HG03108 (cell line): ENCODE measurements at regions not wholly inside any gene's neighbourhood (a gene's known extent, or its start where the extent isn't known, plus 50 kb on each side); places are given as distances from the start of the nearest gene placed in this dataset.

ENCODE experiments used
- ATAC-seq: cut with Tn5 transposase; IDR thresholded peaks from one replicate; pipeline ENCODE4 v1.9.1; 2021; ENCODE audit warnings: moderate library complexity; ENCODE audit not compliant: unreplicated experiment

- no peak for ATAC-seq
Measured at GRCh38 chr6:91744566-91744965, 1157.7 kb upstream of the MAP3K7 start.

DNA sequence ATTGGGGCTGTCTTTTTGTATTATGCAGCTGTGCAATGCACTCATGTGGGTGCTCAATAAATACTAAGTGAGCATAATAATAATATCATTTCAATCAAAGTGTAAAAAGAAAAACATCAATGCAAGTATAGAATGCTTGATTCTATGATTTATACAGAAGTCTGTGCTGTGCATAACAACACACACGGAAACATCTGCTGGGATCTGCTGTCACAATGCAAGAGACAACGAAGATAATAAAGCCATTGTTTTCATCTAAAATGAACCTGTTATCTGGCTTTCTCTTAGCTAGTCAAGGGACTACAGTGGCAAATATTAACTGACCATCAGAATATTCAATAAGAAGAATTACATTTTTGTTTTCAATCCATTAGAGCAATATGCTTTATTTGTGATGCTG, 1156.9 kb upstream of the MAP3K7 start:
- ATAC-seq: no peak

GRCh38 chr6:91731939-91732338, 1145.1 kb upstream of the MAP3K7 start:
- ATAC-seq: no peak

- no peak for ATAC-seq
Measured at GRCh38 chr6:91730710-91731109, 1143.8 kb upstream of the MAP3K7 start.

- ATAC-seq: no peak
Measured at GRCh38 chr6:91720324-91720723, 1133.5 kb upstream of the MAP3K7 start.

GRCh38 chr6:91719414-91719813, 1132.5 kb upstream of the MAP3K7 start:
- no peak for ATAC-seq

DNA sequence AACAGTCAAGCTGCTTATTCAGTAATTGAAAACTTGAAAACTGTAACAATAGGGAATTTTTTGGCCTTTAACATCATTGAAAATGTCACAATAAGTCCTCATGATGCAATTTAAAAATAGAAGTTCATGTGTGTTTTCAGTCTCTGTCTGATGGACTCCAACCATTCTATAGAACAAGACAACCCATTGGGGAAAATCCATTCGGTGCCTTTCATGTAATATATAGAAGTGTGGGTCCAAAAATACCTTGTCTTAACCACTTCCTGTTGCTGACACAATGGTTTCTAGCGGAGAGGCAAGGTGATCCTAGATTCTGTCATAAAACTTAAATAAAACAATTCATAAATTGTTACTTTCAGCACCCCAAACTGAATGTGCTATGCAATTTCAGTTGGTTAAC, 1131.3 kb upstream of the MAP3K7 start:
- no peak for ATAC-seq

GRCh38 chr6:91717094-91717493, 1130.2 kb upstream of the MAP3K7 start:
- no peak for ATAC-seq

GRCh38 chr6:91716361-91716760, 1129.5 kb upstream of the MAP3K7 start:
- no peak for ATAC-seq

DNA sequence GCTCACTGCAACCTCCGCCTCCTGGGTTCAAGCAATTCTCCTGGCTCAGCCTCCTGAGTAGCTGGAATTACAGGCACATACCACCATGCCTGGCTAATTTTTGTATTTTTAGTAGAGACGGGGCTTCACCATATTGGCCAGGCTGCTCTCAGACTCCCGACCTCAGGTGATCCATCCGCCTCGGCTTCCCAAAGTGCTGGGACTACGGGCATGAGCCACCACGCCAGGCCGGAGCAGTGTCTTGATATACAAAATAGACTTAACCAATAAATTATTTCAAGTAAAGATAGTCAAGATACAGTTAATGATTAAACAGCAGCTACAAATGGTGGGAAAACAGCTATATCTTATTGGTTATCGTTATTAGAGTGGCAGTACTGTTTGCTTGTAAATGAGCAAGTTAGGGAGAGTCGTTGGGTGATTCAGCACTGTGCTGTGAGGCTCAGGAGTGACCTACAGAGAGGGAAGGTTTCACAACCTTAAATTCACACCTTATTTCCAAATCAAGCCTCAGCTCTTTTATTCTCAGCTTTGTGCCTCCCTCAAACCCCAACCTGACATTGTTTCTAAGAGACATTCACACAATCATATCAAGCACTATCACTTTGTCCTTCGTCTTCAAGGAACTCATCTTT, 1128.4 kb upstream of the MAP3K7 start:
- ATAC-seq: no peak

DNA sequence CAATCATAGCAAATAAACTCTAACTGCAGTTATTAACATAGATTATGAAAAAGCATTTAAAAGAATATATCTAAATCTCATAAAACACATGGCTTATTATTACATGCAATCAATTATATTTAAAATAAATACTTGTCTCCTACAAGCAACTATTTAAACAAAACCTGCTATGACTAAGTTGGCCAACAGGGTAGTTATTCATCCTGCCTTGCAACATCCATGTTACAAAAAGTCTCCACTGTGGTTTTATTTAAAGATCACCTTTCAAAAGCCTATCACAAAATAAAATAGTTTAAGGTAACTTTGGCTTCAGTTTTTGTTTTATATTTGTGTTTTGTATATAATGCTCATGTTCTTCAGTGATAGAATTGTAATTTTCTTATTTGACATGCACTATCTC, 1127.0 kb upstream of the MAP3K7 start:
- ATAC-seq: no peak

- no peak for ATAC-seq
Measured at GRCh38 chr6:91711518-91711917, 1124.6 kb upstream of the MAP3K7 start.

- no peak for ATAC-seq
Measured at GRCh38 chr6:91710342-91710741, 1123.5 kb upstream of the MAP3K7 start.

DNA sequence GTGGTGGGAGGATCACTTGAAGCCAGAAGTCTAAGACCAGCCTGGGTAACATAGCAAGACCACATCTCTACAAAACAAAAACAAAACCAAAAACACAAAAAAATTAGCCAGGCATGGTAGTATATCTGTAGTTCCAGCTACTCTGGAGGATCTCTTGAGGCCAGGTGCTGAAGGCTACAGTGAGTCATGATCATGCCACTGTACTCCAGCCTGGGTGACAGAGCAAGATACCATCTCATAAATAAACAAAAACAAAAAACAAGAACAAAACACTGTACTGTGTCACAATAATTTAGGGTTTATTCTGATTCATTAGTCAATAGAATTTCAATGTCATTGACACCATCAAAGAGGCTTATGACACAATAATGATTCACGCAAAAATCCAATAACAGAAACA, 1121.7 kb upstream of the MAP3K7 start:
- no peak for ATAC-seq

DNA sequence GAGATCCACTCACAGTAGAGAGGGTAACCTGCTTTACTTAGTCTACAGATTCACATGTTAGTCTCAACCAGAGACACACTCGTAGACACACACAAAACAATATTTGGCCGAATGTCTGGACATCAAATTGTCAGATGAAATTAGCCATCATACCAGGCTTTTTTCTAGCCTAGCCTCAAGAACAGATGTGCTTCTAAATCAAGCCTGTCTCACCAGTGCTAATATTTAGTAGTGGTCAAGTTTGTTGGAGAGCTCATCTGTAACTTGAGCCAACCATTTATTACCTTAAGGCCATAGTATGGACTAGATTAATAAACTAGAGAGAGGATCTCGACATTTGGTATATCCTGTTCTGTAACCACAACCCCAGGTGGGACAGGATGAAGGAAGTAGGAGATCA, 1118.8 kb upstream of the MAP3K7 start:
- no peak for ATAC-seq

GRCh38 chr6:91704531-91704930, 1117.7 kb upstream of the MAP3K7 start:
- no peak for ATAC-seq

GRCh38 chr6:91697010-91697695, 1110.3 kb upstream of the MAP3K7 start:
- no peak for ATAC-seq

- no peak for ATAC-seq
Measured at GRCh38 chr6:91695221-91695620, 1108.3 kb upstream of the MAP3K7 start.

GRCh38 chr6:91694016-91694654, 1107.3 kb upstream of the MAP3K7 start:
- ATAC-seq: no peak

DNA sequence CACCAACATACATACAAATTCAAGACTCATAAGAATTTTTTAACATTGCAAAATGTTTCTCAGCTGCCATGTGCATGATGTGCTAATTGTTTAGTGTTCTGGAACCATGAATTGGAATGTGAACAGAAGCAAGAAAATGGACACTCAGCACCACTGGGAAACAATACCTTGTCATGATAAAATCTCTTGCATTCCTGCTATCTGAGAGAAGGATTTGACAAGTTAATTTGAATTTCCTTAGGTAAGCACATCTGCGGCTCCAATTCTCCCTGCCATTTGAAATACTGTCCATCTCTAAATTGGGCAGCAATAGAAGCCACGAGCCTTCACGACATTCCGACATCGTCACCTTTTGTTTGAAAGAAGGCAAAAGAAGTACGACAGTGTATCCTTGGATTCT, 1104.6 kb upstream of the MAP3K7 start:
- no peak for ATAC-seq

DNA sequence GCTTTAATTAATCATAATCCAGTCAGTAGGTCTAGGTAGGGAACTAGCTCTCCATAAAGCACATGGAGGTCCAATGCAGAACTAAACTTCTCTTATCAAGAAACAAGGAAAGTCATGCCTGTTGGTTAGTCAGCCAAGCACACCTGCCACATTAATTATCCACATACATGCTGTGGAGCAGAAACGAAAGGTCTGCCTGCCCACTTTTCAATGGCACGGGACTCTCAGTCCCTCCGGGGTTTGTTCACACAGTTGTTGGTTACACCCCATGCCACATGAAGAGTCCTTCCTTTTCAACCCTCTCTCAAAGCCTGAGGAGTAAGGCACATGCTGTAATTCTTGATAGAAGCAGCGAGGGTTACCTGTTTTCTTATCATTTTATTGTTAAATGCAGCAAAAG, 1096.4 kb upstream of the MAP3K7 start:
- ATAC-seq: no peak

- ATAC-seq: no peak
Measured at GRCh38 chr6:91681296-91681695, 1094.4 kb upstream of the MAP3K7 start.
